CD4-positive, alpha-beta T cell treated with Interleukin-15 for 1 hour (primary cell): ENCODE measurements at regions not wholly inside any gene's neighbourhood (a gene's known extent, or its start where the extent isn't known, plus 50 kb on each side); places are given as distances from the start of the nearest gene placed in this dataset.
A peak's percentile ranks its signal among the peaks of the same experiment; 100 is the strongest.
"Not testable (repeated sequence)": the region's sequence is repeated elsewhere in the genome, so short reads cannot be mapped to it uniquely, and the experiment has no call there.

ENCODE experiments used
- DNase-seq: peaks from one replicate; pipeline ENCODE4 v3.0.0-alpha.2; 2020

GRCh38 chr1:25020851-25021590 is 90.9 kb upstream of the RUNX3 start:
- DNase-seq = peak; percentile 33

GRCh38 chr1:25020173-25020845 is 90.2 kb upstream of the RUNX3 start:
- DNase-seq = no peak

GRCh38 chr1:25019337-25020172 is 89.5 kb upstream of the RUNX3 start:
- DNase-seq = no peak

GRCh38 chr1:25018943-25019336 is 88.9 kb upstream of the RUNX3 start:
- DNase-seq = no peak

- no peak for DNase-seq
Observed at GRCh38 chr1:25018110-25018735, 88.1 kb upstream of the RUNX3 start.

GRCh38 chr1:25017436-25018109 is 87.5 kb upstream of the RUNX3 start:
- DNase-seq = no peak

GRCh38 chr1:25012966-25013962 is 83.2 kb upstream of the RUNX3 start:
- DNase-seq = no peak

GRCh38 chr1:25011943-25012638 is 82.0 kb upstream of the RUNX3 start:
- DNase-seq = no peak

GRCh38 chr1:25011275-25011674 is 81.2 kb upstream of the RUNX3 start:
- DNase-seq = no peak

GRCh38 chr1:25009671-25010262 is 79.7 kb upstream of the RUNX3 start:
- DNase-seq = no peak

GRCh38 chr1:25008192-25008485 is 78.1 kb upstream of the RUNX3 start:
- DNase-seq = no peak

GRCh38 chr1:25007390-25008191 is 77.5 kb upstream of the RUNX3 start:
- DNase-seq = not testable (repeated sequence)

- no peak for DNase-seq
Observed at GRCh38 chr1:25006770-25007169, 76.7 kb upstream of the RUNX3 start.

GRCh38 chr1:25004355-25004754 is 74.3 kb upstream of the RUNX3 start:
- no peak for DNase-seq

GRCh38 chr1:25003457-25004190 is 73.5 kb upstream of the RUNX3 start:
- DNase-seq = no peak

GRCh38 chr1:25003000-25003399 is 72.9 kb upstream of the RUNX3 start:
- DNase-seq = no peak

- DNase-seq = peak; percentile 44
Observed at GRCh38 chr1:25001125-25001915, 71.2 kb upstream of the RUNX3 start.

- no peak for DNase-seq
Observed at GRCh38 chr1:24999906-25000305, 69.8 kb upstream of the RUNX3 start.
